ENCODE measurements at regions not wholly inside any gene's neighbourhood (a gene's known extent, or its start where the extent isn't known, plus 50 kb on each side); places are given as distances from the start of the nearest gene placed in this dataset.

GRCh38 chr11:92595052-92595451, 370.4 kb downstream of the FAT3 start:
- TF ChIP-seq MAX (IDR thresholded peaks at IDR 0.05) (no peak), REST (IDR thresholded peaks at IDR 0.05; ENCODE audit: low read depth) (no peak), CREB1 (IDR thresholded peaks at IDR 0.05; ENCODE audit: low read depth) (no peak), RAD21 (IDR thresholded peaks at IDR 0.05; ENCODE audit: low read depth) (no peak), USF1 (IDR thresholded peaks at IDR 0.05) (no peak), ZBTB7A (IDR thresholded peaks at IDR 0.05; ENCODE audit: low read depth) (no peak)
